Activated B cell treated with CpG ODN at 0.5 μM for 24 hours (primary cell): ENCODE measurements at regions not wholly inside any gene's neighbourhood (a gene's known extent, or its start where the extent isn't known, plus 50 kb on each side); places are given as distances from the start of the nearest gene placed in this dataset.

Experiments
- ATAC-seq: fragments of 200-7000 bp; cut with Tn5 transposase; one replicate; pipeline ENCODE4 v1.10.0; 2021; ENCODE audit warnings: low read depth, mild to moderate bottlenecking, moderate library complexity
- CTCF ChIA-PET: fragments of 350-600 bp; sonication (Branson Sonifier 250); formaldehyde crosslinking; loops from one replicate; lab custom pipeline; 2021; ENCODE audit warnings: antibody characterized with exemption; lab: Charles Lee
- POLR2A ChIA-PET: fragments of 350-600 bp; sonication (Branson Sonifier 250); formaldehyde crosslinking; loops from one replicate; lab custom pipeline; 2021; ENCODE audit warnings: antibody characterized with exemption; lab: Charles Lee
- DNase-seq: peaks from one replicate; pipeline ENCODE4 v3.0.0; 2022
- H3K27ac Mint-ChIP-seq: one replicate; pipeline ENCODE4 v1.8.0; 2020; ENCODE audit warnings: mixed read lengths
- H3K27me3 Mint-ChIP-seq: one replicate; pipeline ENCODE4 v1.8.0; 2021; ENCODE audit warnings: mixed read lengths
- H3K36me3 Mint-ChIP-seq: one replicate; pipeline ENCODE4 v1.8.0; 2021; ENCODE audit warnings: low read depth, mixed read lengths
- H3K4me1 Mint-ChIP-seq: one replicate; pipeline ENCODE4 v1.8.0; 2021; ENCODE audit warnings: mixed read lengths
- H3K4me3 Mint-ChIP-seq: one replicate; pipeline ENCODE4 v1.8.0; 2020; ENCODE audit warnings: mild to moderate bottlenecking, mixed read lengths
- H3K9me3 Mint-ChIP-seq: one replicate; pipeline ENCODE4 v1.8.0; 2020; ENCODE audit warnings: mixed read lengths
- intact Hi-C: fragments of 100-400 bp; cut with micrococcal nuclease; formaldehyde crosslinking; loops from one replicate; pipeline ENCODE4 v1.15.1; 2024
- TF ChIP-seq, protein P1 (sequence below): fragments of 200-600 bp; IDR thresholded peaks from one replicate; pipeline ENCODE4 v1.8.0; 2022; ENCODE audit warnings: antibody characterized with exemption, mild to moderate bottlenecking

DNA sequence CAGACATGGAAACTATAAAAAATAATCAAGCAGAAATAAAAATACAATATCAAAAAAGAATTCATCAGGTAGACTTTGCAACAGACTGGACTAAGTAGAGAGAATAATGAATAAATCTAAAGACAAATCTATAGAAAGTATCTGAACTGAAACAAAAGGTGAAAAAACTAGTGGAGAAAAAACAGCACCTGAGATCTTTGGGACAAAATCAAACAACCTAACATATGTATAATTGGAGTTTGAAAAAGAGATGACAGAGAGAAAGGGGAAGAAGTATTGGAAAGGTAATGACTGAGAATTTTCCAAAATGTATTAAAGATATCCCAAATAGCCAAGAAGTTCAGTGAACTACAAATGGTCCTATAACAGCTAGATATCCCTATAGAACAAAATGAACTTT, 245.4 kb downstream of the IPO8 start:
- ChIA-PET POLR2A (no interaction called here), CTCF (no interaction called here)
- ATAC-seq (no peak), DNase-seq (no peak)
- intact Hi-C loops, result no loop called here
- TF ChIP-seq, protein P1, sequence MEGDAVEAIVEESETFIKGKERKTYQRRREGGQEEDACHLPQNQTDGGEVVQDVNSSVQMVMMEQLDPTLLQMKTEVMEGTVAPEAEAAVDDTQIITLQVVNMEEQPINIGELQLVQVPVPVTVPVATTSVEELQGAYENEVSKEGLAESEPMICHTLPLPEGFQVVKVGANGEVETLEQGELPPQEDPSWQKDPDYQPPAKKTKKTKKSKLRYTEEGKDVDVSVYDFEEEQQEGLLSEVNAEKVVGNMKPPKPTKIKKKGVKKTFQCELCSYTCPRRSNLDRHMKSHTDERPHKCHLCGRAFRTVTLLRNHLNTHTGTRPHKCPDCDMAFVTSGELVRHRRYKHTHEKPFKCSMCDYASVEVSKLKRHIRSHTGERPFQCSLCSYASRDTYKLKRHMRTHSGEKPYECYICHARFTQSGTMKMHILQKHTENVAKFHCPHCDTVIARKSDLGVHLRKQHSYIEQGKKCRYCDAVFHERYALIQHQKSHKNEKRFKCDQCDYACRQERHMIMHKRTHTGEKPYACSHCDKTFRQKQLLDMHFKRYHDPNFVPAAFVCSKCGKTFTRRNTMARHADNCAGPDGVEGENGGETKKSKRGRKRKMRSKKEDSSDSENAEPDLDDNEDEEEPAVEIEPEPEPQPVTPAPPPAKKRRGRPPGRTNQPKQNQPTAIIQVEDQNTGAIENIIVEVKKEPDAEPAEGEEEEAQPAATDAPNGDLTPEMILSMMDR, result no peak
- Mint-ChIP-seq H3K4me3 (no peak overlapping the region), H3K9me3 (peaks cover 13% of the 10 kb centered on the region), H3K27ac (no peak overlapping the region), H3K4me1 (no peaks in the 10 kb centered on the region), H3K36me3 (no peaks in the 10 kb centered on the region), H3K27me3 (no peaks in the 10 kb centered on the region)

DNA sequence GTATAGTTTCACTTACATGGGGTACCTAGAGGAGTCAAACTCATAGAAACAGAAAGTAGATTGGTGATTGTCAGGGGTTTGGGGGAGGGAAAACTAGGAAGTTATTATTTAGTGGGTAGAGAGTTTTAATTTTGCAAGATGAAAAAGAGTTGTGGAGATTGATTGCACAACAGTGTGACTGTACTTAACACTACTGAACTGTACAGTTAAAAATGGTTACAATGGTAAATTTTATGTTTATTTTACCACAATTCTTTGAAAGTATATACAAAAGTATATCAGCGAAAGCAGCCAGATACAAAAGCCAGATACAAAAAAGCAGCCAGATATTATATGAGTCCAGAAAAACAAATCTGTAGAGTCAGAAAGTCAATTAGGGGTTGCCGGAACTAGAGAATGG, 247.6 kb downstream of the IPO8 start:
- no peaks in the 10 kb centered on the region for H3K27me3 Mint-ChIP-seq
- POLR2A ChIA-PET, result no interaction called here
- H3K4me1 Mint-ChIP-seq, result no peaks in the 10 kb centered on the region
- H3K9me3 Mint-ChIP-seq, result peaks cover 13% of the 10 kb centered on the region
- ATAC-seq, result no peak
- H3K36me3 Mint-ChIP-seq, result no peaks in the 10 kb centered on the region
- H3K27ac Mint-ChIP-seq, result no peak overlapping the region
- CTCF ChIA-PET, result no interaction called here
- DNase-seq, result no peak
- no peak overlapping the region for H3K4me3 Mint-ChIP-seq
- intact Hi-C loops, result no loop called here
- TF ChIP-seq, protein P1, result no peak

DNA sequence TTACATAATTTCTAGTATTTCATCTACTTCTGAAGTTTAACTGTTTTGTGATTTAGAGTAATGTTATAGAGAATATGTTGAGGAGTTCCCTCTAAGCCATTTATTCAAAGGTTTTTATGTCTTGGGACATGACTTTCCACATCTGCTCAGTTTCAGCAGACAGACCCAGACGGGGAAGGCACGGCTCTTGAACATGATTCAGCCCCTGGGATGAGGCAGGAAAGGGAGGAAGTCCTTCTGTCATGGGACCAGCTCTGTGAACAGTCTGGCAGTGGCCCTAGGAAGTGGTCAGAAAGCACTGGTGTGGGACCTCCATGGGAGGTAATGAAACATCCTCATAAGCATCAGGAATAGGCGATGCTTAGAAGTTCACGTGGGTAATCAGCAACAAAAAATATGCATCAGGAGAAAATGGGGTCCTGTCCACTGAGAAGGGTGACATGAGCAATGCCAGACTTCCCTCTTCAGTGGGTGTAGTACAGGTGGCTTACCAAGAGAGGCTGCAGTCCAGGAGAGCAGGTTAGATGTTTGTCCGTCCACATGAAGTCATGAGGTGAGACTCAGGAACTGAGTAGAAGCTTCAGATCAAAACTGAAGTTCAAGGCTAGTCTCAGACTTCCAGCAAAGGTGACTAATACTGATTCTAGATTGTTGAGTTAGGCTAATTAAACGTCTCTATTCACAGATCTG, 248.5 kb downstream of the IPO8 start:
- no peak for DNase-seq
- no peaks in the 10 kb centered on the region for H3K27me3 Mint-ChIP-seq
- no peak overlapping the region for H3K4me3 Mint-ChIP-seq
- intact Hi-C loops, result no loop called here
- no peaks in the 10 kb centered on the region for H3K36me3 Mint-ChIP-seq
- no peak overlapping the region for H3K27ac Mint-ChIP-seq
- POLR2A ChIA-PET, result no interaction called here
- CTCF ChIA-PET, result no interaction called here
- H3K4me1 Mint-ChIP-seq, result no peaks in the 10 kb centered on the region
- no peak for ATAC-seq
- TF ChIP-seq, protein P1, result no peak
- H3K9me3 Mint-ChIP-seq, result peaks cover 13% of the 10 kb centered on the region

DNA sequence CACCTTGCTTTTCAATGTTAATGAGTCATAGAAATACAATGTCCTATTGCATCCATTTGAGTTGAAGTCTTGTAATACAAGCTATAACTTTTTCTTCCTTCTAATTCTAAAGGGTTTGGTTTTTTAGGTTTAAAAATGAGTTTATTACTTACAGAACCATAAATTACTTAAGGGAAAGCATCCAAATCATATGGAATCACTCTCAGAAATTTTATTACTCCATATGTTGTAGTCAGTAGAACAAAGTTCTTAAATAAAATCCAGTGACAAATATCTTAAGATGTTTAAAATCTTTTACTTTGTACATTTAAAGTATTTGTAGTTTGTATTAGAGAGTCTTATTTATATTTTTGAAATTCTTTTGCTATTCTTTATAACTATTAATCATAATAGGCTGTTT, 253.2 kb downstream of the IPO8 start:
- intact Hi-C loops, result no loop called here
- ATAC-seq (no peak), DNase-seq (no peak)
- H3K4me1 Mint-ChIP-seq, result no peaks in the 10 kb centered on the region
- POLR2A ChIA-PET, result no interaction called here
- H3K27ac Mint-ChIP-seq, result no peak overlapping the region
- H3K36me3 Mint-ChIP-seq, result no peaks in the 10 kb centered on the region
- CTCF ChIA-PET, result no interaction called here
- peaks cover 5% of the 10 kb centered on the region for H3K9me3 Mint-ChIP-seq
- TF ChIP-seq, protein P1, result no peak
- H3K4me3 Mint-ChIP-seq, result no peak overlapping the region
- H3K27me3 Mint-ChIP-seq, result no peaks in the 10 kb centered on the region

DNA sequence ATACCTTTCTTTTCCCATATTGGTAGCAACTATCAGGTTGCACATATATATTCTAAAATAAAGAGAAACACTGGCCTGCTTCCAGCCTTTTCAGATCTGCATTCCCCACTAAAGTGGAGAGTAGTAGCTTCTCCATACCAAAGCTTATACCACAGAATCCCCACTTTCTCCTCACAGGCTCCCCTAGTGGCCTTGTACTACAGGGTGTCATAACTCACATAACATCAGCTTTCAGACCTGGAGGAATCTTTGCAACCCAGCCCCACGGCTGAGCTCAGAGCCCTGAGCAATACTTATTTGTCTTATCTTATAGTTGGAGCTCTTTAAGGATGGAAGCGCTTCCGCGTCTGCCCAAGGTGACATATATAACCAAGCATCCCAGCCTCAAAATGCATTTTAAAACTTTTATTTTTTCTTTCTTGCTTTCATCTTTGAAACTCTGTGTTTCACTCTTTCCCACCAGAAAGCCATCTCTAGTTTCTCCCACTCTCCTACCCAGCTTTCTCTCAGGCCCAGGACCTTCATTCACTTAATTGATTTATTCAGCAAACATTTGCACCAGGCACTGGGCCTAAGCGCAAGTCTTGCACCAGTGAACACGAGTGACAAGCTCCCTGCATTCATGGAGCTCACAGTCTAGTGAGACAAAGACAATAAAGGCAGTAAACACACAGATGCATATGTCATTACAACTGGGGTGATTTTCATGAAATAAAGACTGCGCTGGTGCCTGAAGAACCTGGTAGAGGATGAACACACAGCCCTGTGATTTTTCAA, 254.7 kb downstream of the IPO8 start:
- no peak for ATAC-seq
- ChIA-PET POLR2A (no interaction called here), CTCF (no interaction called here)
- no peak overlapping the region for H3K27ac Mint-ChIP-seq
- intact Hi-C loops, result no loop called here
- no peaks in the 10 kb centered on the region for H3K27me3 Mint-ChIP-seq
- TF ChIP-seq, protein P1, result no peak
- no peak overlapping the region for H3K4me3 Mint-ChIP-seq
- no peak for DNase-seq
- H3K4me1 Mint-ChIP-seq, result no peaks in the 10 kb centered on the region
- no peaks in the 10 kb centered on the region for H3K36me3 Mint-ChIP-seq
- H3K9me3 Mint-ChIP-seq, result peaks cover 6% of the 10 kb centered on the region
